LNCaP clone FGC (cell line): ENCODE measurements at regions not wholly inside any gene's neighbourhood (a gene's known extent, or its start where the extent isn't known, plus 50 kb on each side); places are given as distances from the start of the nearest gene placed in this dataset.

Experiments
- DNase-seq: peaks from one replicate; pipeline ENCODE4 v3.0.0-alpha.2; 2011; ENCODE audit warnings: low read depth
- H3K4me3 ChIP-seq: 2 replicates; pipeline ENCODE4 v1.5.1; 2011; ENCODE audit warnings: mild to moderate bottlenecking, low read depth, low read length, control low read depth
- TF ChIP-seq, protein P1 (sequence below): IDR thresholded peaks from 2 replicates; pipeline ENCODE4 v1.5.1; 2012; ENCODE audit warnings: mild to moderate bottlenecking; ENCODE audit not compliant: control insufficient read depth, insufficient read depth; ENCODE audit errors: extremely low read depth

GRCh38 chr13:82947191-82947621 is 935.1 kb downstream of the SLITRK1 start:
- TF ChIP-seq, protein P1, sequence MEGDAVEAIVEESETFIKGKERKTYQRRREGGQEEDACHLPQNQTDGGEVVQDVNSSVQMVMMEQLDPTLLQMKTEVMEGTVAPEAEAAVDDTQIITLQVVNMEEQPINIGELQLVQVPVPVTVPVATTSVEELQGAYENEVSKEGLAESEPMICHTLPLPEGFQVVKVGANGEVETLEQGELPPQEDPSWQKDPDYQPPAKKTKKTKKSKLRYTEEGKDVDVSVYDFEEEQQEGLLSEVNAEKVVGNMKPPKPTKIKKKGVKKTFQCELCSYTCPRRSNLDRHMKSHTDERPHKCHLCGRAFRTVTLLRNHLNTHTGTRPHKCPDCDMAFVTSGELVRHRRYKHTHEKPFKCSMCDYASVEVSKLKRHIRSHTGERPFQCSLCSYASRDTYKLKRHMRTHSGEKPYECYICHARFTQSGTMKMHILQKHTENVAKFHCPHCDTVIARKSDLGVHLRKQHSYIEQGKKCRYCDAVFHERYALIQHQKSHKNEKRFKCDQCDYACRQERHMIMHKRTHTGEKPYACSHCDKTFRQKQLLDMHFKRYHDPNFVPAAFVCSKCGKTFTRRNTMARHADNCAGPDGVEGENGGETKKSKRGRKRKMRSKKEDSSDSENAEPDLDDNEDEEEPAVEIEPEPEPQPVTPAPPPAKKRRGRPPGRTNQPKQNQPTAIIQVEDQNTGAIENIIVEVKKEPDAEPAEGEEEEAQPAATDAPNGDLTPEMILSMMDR: no peak

DNA sequence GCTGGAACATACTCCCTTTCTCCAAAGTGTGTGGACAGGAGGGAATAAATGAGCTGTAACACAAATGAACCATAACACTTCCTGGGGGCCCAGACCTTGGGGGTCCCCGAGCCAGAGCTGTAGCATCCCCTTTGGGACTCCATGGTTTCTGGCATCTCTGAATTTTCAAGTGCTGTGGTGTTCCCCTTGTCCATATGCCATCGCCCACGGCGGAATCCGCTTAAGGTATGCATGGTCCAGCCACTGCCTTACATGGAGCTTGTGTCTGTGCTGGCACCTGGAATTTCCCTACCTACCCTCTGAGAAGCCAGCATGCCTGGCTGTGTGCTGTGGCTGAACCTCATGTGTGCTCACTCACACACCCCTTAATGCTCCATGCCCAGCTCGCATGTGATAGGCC is 943.6 kb downstream of the SLITRK1 start:
- TF ChIP-seq, protein P1: no peak
- H3K4me3 ChIP-seq: no peak overlapping the region
- no peak for DNase-seq

More at GRCh38 chr13:82947191-82947621, 935.1 kb downstream of the SLITRK1 start:
- H3K4me3 ChIP-seq: no peak overlapping the region
- no peak for DNase-seq

GRCh38 chr13:82934000-82934399 is 948.3 kb downstream of the SLITRK1 start:
- H3K4me3 ChIP-seq: no peak overlapping the region
- TF ChIP-seq, protein P1: no peak
- no peak for DNase-seq

DNA sequence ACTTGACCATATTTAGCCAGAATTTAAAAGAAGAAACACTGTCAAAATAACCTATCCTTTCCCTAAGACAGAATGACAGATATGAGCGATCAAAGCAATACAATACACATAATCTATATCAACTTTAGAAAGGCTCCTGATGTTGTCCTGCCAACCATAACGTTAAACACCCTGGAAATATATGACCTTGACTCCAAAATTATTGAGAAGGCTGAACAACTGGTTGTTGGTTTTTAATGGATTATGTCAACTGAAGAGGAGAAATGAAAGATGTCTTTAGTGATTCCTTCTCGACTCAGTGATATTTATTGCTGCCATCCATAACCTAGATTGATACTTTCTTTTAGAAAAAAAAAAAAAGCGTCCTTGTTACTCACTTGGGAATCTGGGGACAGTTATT is 957.2 kb downstream of the SLITRK1 start:
- no peak for DNase-seq
- TF ChIP-seq, protein P1: no peak

GRCh38 chr13:82917984-82918383 is 964.3 kb downstream of the SLITRK1 start:
- TF ChIP-seq, protein P1: no peak
- no peak for DNase-seq
- no peak overlapping the region for H3K4me3 ChIP-seq

More for the DNA sequence above, 957.2 kb downstream of the SLITRK1 start:
- H3K4me3 ChIP-seq: no peak overlapping the region

- TF ChIP-seq, protein P1: no peak
- no peak for DNase-seq
- no peak overlapping the region for H3K4me3 ChIP-seq
Observed at GRCh38 chr13:82912564-82912963, 969.7 kb downstream of the SLITRK1 start.

DNA sequence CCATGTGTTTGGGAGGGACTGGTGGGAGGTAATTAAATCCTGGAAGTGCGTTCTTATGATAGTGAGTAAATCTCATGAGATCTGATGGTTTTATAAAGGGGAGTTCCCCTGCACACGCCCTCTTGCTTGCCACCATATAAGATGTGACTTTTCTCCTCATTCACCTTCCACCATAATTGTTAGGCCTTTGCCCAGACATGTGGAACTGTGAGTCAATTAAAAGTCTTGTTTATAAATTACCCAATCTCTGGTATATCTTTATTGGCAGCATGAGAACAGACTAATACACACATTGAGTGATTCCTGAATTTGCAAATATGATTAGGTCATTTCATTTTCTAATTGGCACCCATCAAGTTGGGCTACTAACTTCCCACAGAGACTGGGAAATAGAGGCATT is 977.2 kb downstream of the SLITRK1 start:
- no peak overlapping the region for H3K4me3 ChIP-seq
- no peak for DNase-seq
- TF ChIP-seq, protein P1: no peak
